Endothelial cell of umbilical vein (primary cell): ENCODE measurements at regions not wholly inside any gene's neighbourhood (a gene's known extent, or its start where the extent isn't known, plus 50 kb on each side); places are given as distances from the start of the nearest gene placed in this dataset.

Source experiments
- CTCF ChIP-seq, 2 donors: IDR thresholded peaks; 1 replicate in 1 of 2; 2 replicates in 1 of 2; pipeline ENCODE4 v1.5.1; 2011; ENCODE audit warnings: low read length in 2 of 2, mild to moderate bottlenecking in 2 of 2, moderate library complexity in 2 of 2, control low read depth in 1 of 2, inconsistent platforms in 1 of 2, low read depth in 1 of 2; ENCODE audit not compliant: insufficient read depth in 1 of 2; ENCODE audit errors: extremely low read depth in 1 of 2
- EZH2 ChIP-seq: IDR thresholded peaks from 2 replicates; pipeline ENCODE4 v1.6.1; 2012; ENCODE audit warnings: borderline replicate concordance, low read depth, mild to moderate bottlenecking, moderate library complexity, low read length, inconsistent platforms; ENCODE audit not compliant: severe bottlenecking

- TF ChIP-seq CTCF (IDR thresholded peaks at IDR 0.05; ENCODE audit: extremely low read depth in 1 of 2, insufficient read depth in 1 of 2, low read depth in 1 of 2, low read length in 2 of 2) (no peak), EZH2 (no peak)
These were observed 63.8 kb upstream of the RERGL start for GRCh38 chr12:18153826-18154225.
